A673 (cell line): ENCODE measurements at regions not wholly inside any gene's neighbourhood (a gene's known extent, or its start where the extent isn't known, plus 50 kb on each side); places are given as distances from the start of the nearest gene placed in this dataset.

Experiments
- BruUV-seq: library from RNA; stranded (reverse); fragments of 400-500 nt; replicated peaks from 2 replicates; lab custom pipeline; 2021; lab: Mats Ljungman, UMichigan
- CTCF ChIA-PET: fragments of 300-600 bp; sonication (Branson Sonifier 250); formaldehyde crosslinking; loops from one replicate; lab custom pipeline; 2022; ENCODE audit warnings: antibody characterized with exemption; lab: Charles Lee
- POLR2A ChIA-PET: fragments of 300-600 bp; sonication (Branson Sonifier 250); formaldehyde crosslinking; loops from one replicate; lab custom pipeline; 2022; ENCODE audit warnings: antibody characterized with exemption; ENCODE audit not compliant: low non-redundant PET; lab: Charles Lee
- DNase-seq: peaks from one replicate; pipeline ENCODE4 v3.0.0-alpha.2; 2015; ENCODE audit warnings: low spot score
- H3K27ac ChIP-seq: fragments of 200-600 bp; sonication (generic); 2 replicates; pipeline ENCODE4 v1.5.1; 2016; ENCODE audit warnings: mixed run types, low read depth, mild to moderate bottlenecking, mixed read lengths, antibody characterized with exemption, low read length; ENCODE audit not compliant: poor library complexity, severe bottlenecking
- H3K27me3 ChIP-seq: fragments of 200-600 bp; sonication (generic); replicated peaks from 2 replicates; pipeline ENCODE4 v1.6.1; 2017; ENCODE audit warnings: mixed run types, low read depth, mild to moderate bottlenecking, mixed read lengths, antibody characterized with exemption, low read length; ENCODE audit not compliant: insufficient read depth, poor library complexity
- H3K36me3 ChIP-seq: fragments of 200-600 bp; sonication (generic); 2 replicates; pipeline ENCODE4 v1.6.1; 2016; ENCODE audit warnings: mixed run types, mild to moderate bottlenecking, mixed read lengths, antibody characterized with exemption, low read length; ENCODE audit not compliant: insufficient read depth, poor library complexity, severe bottlenecking
- H3K4me1 ChIP-seq: fragments of 200-600 bp; sonication (generic); 2 replicates; pipeline ENCODE4 v1.6.1; 2017; ENCODE audit warnings: mixed run types, mild to moderate bottlenecking, mixed read lengths, antibody characterized with exemption, low read length; ENCODE audit not compliant: insufficient read depth, poor library complexity, severe bottlenecking
- H3K4me3 ChIP-seq: fragments of 200-600 bp; sonication (generic); 2 replicates; pipeline ENCODE4 v1.5.1; 2016; ENCODE audit warnings: low read depth, mixed run types, mild to moderate bottlenecking, mixed read lengths, low read length; ENCODE audit not compliant: poor library complexity, severe bottlenecking
- H3K9me3 ChIP-seq: fragments of 200-600 bp; sonication (generic); 2 replicates; pipeline ENCODE4 v1.6.1; 2016; ENCODE audit warnings: mixed run types, low read depth, mild to moderate bottlenecking, mixed read lengths, antibody characterized with exemption, low read length; ENCODE audit not compliant: poor library complexity, severe bottlenecking
- CTCF ChIP-seq: fragments of 300-800, 200-600 bp; sonication (generic); conservative IDR thresholded peaks from 2 replicates; pipeline ENCODE4 v1.5.1; 2017; ENCODE audit warnings: low read depth, mild to moderate bottlenecking, antibody characterized with exemption, low read length, moderate library complexity, mixed read lengths
- EZH2 ChIP-seq: fragments of 200-600 bp; sonication (generic); IDR thresholded peaks from 2 replicates; pipeline ENCODE4 v1.6.1; 2017; ENCODE audit warnings: borderline replicate concordance, low read depth, mild to moderate bottlenecking, mixed read lengths, antibody characterized with exemption, low read length; ENCODE audit not compliant: poor library complexity, severe bottlenecking
- intact Hi-C: fragments of 100-400 bp; cut with micrococcal nuclease; formaldehyde crosslinking; loops from one replicate; pipeline ENCODE4 v1.10.0; 2022; ENCODE audit not compliant: unreplicated experiment

- intact Hi-C loops: no loop called here
- no TSS peak for BruUV-seq
- Histone ChIP-seq H3K27me3 (peaks cover 5% of the 10 kb centered on the region), H3K36me3 (no peaks in the 10 kb centered on the region), H3K4me3 (no peak overlapping the region), H3K9me3 (no peaks in the 10 kb centered on the region), H3K4me1 (peaks cover 10% of the 10 kb centered on the region), H3K27ac (no peak overlapping the region)
- CTCF ChIA-PET: no interaction called here
- POLR2A ChIA-PET: no interaction called here
- TF ChIP-seq CTCF (no peak), EZH2 (no peak)
- DNase-seq: no peak
These were observed 121.3 kb downstream of the FOXI3 start for GRCh38 chr2:88331239-88331638.

GRCh38 chr2:88329815-88330603 lies 122.5 kb downstream of the FOXI3 start:
- ChIA-PET CTCF (no interaction called here), POLR2A (no interaction called here)
- peaks cover 7% of the 10 kb centered on the region for H3K27me3 ChIP-seq
- H3K9me3 ChIP-seq: no peaks in the 10 kb centered on the region
- intact Hi-C loops: no loop called here
- TF ChIP-seq EZH2 (no peak), CTCF (no peak)
- DNase-seq: peak; percentile 87
- no TSS peak for BruUV-seq
- H3K4me3 ChIP-seq: no peak overlapping the region
- H3K4me1 ChIP-seq: peaks cover 11% of the 10 kb centered on the region
- no peak overlapping the region for H3K27ac ChIP-seq
- H3K36me3 ChIP-seq: no peaks in the 10 kb centered on the region

GRCh38 chr2:88321449-88322248 lies 130.8 kb downstream of the FOXI3 start:
- H3K27me3 ChIP-seq: peaks cover 10% of the 10 kb centered on the region
- peaks cover 4% of the 10 kb centered on the region for H3K4me1 ChIP-seq
- BruUV-seq: no TSS peak
- TF ChIP-seq CTCF: no peak
- TF ChIP-seq EZH2: no peak
- H3K9me3 ChIP-seq: no peaks in the 10 kb centered on the region
- H3K36me3 ChIP-seq: no peaks in the 10 kb centered on the region
- CTCF ChIA-PET: no interaction called here
- no peak overlapping the region for H3K4me3 ChIP-seq
- intact Hi-C loops: no loop called here
- DNase-seq: no peak
- H3K27ac ChIP-seq: no peak overlapping the region
- POLR2A ChIA-PET: no interaction called here
